ENCODE measurements at regions not wholly inside any gene's neighbourhood (a gene's known extent, or its start where the extent isn't known, plus 50 kb on each side); places are given as distances from the start of the nearest gene placed in this dataset.

- TF ChIP-seq CTCF (IDR thresholded peaks at IDR 0.05) = no peak
- no peak for TF ChIP-seq POLR2A (IDR thresholded peaks at IDR 0.05)
Observed at GRCh38 chr6:90701926-90702325, 115.1 kb upstream of the MAP3K7 start.

Measured in breast epithelium (tissue), 3 donors.